OCI-M1 (cell line): ENCODE measurements at regions not wholly inside any gene's neighbourhood (a gene's known extent, or its start where the extent isn't known, plus 50 kb on each side); places are given as distances from the start of the nearest gene placed in this dataset.

Experiments
- DNase-seq: peaks from one replicate; lab custom pipeline; 2025; lab: John Stamatoyannopoulos, UW

DNA sequence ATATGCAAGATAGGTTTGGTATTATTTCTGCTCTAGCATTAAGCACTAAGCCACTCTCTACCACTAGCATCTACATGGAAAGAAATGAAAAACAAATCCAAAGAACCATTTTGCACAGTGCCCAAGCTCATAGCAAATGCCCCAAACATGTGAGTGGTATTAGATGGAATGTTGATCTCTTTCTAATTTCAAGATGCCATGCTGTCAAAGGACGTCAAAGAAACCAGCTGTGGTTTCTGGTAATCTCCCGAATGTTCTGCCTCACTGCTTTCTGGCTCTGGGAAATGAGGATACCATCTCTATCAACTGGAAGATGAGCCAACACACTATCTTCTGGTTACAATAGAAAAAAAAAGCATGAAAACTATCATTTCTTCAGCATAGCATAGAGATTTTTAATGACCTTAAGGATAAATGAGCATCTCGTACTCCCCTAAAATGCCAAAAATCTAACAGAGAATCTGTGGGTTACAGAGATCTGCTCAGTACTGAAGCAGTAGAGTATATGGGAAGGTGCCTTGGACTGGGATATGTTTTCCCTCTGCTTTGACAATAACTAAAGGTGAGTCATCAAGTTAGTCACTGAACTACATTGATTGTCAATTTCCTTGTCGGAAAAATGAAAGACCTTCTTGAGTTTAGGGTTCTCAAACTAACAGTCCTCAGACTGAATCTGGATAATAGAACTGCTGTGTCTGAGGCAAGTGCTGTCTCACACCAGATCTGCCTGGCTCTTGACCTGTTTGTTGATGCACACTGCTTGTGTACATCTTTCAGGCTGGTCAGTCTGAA, 244.8 kb upstream of the NCKAP5 start:
- DNase-seq = no peak

GRCh38 chr2:133814890-133815289, 246.6 kb upstream of the NCKAP5 start:
- no peak for DNase-seq

DNA sequence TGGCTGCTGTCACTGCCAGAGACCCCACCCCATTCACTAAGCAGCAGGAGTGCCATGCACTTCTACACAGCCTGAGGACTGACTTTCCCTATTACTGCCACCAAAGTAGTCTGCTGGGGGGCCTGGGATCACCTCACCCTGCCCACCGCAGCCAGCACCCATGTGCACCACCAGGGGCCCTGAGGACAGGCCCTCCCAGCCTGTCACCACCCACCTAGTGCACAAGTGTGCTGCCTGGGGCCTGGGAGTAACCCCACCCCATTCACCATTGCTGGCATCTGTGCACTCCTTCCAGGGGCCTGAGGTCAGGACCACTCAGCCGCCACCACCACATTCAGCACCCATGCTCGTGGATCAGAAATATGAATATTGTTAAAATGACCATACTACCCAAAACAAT, 247.8 kb upstream of the NCKAP5 start:
- DNase-seq = no peak

GRCh38 chr2:133817680-133818566, 249.7 kb upstream of the NCKAP5 start:
- no peak for DNase-seq

DNA sequence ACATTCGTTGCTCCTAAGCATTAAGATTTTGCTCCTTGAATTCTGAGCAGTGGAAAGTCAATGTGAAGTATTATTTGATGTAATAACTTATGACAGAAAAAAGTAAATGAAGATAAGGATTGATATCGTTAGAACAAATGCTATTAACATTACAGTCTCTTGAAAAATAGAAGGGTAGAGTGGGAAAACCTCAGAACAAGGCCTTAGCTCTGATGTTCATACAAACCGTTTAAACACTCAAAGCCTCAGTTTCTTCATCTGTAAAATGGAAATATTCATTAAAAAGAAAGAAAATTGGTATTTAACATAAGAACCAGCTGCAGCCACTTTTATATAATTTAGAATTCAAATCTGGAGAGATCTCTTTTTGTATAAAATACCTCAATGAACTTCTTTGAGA, 250.4 kb upstream of the NCKAP5 start:
- DNase-seq = no peak

DNA sequence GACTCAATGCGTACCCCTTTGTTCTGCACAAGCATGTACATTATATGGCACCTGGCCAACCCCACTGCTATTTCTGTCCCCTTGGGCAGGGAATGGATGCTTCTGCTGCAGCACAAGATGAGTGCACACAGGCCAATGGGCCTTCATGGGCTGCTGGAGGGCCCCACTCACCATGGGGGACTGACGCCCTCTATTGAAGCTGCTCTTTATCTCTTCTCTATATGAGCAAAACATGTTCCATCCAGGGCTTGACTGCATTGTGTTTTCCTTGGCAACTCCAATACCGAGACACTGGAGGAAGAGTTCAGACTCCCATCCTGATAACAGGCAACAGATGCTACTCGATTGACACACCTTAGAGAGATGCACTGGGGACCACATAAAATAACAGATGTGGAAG, 251.6 kb upstream of the NCKAP5 start:
- no peak for DNase-seq

DNA sequence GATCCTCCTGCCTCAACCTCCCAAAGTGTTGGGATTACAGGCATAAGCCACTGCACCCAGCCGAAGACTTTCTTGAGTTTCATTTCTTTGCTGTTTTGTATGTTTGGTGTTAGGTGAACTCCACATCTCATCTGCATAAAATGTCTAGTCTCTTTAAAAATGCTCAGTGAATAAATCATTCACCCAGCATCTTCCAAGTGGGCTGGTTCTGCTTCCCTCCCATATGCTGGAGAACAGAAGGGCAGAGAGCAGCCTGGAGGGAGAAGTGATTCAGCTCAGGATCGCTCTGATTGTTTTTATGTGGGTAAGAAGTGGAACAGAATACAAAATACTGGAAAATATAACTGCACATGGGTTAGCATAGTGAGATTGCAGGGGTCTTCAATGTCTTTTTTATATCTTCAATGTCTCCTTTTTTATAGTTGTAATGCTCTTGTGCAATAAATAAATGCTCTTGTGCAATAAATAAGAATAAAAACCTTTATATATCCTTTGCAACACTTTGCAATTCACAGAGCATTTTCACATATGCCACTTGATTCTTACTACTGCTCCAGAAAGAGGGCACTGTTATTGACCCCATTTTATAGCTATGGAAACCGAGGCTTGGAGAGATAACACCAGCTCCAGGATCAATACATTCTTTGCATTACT, 253.0 kb upstream of the NCKAP5 start:
- DNase-seq = no peak

DNA sequence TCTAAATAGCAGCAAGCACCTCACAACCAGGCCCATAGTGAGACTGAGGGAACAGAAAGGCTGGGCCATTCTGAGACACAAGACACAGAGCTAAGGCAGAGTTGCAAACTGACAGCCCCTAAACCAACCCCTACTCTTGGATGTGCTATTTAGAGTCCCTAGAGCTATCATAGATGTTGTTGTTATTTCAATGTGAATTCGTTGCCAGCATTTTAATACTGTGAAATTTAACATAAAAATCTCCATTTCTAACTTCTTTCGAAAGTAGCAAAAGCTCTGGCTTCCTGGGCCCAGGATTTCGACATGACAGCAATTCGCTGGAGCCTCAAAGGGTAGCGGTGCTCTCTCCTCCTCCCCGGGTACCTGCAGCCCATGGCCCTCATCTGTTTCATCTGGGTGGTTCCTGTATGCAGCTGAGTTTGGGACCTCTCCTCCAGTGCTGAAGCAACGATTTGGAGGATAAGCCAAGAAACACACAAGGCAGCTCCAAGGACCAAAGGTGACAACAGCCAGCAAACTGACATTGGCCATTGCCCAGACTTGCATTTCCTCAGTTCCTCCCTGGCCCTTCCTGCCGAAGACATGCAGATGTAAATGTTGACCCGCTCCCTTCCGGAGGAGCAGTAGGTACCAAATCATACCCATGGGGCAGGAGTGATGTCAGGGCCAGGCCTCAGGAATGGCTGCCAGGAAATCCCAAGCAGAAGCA, 254.4 kb upstream of the NCKAP5 start:
- DNase-seq = no peak

GRCh38 chr2:133823226-133823550, 254.9 kb upstream of the NCKAP5 start:
- no peak for DNase-seq

GRCh38 chr2:133824869-133825268, 256.6 kb upstream of the NCKAP5 start:
- DNase-seq = no peak

DNA sequence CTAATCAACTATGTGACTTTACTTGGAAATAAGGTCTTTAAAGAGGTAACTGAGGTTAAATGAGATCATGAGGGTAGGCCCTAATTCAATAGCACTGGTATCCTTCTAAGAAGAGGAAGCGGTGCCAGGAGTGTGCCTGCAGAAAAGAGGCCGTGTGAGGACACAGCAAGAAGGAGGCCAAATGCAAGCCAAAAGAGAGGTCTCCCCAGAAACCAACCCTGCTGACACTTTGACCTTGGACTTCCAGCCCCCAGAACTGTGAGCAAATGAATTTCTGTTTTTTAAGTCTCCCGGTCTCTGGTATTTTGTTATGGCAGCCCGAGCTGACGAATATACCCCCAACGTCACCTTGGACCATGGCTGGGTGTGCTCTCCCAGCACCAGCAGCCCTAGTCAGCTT, 257.5 kb upstream of the NCKAP5 start:
- DNase-seq = no peak

- no peak for DNase-seq
These were observed 260.6 kb upstream of the NCKAP5 start for GRCh38 chr2:133828913-133829312.

GRCh38 chr2:133829450-133830020, 261.3 kb upstream of the NCKAP5 start:
- DNase-seq = no peak

- DNase-seq = no peak
These were observed 265.5 kb upstream of the NCKAP5 start for GRCh38 chr2:133833746-133834145.

DNA sequence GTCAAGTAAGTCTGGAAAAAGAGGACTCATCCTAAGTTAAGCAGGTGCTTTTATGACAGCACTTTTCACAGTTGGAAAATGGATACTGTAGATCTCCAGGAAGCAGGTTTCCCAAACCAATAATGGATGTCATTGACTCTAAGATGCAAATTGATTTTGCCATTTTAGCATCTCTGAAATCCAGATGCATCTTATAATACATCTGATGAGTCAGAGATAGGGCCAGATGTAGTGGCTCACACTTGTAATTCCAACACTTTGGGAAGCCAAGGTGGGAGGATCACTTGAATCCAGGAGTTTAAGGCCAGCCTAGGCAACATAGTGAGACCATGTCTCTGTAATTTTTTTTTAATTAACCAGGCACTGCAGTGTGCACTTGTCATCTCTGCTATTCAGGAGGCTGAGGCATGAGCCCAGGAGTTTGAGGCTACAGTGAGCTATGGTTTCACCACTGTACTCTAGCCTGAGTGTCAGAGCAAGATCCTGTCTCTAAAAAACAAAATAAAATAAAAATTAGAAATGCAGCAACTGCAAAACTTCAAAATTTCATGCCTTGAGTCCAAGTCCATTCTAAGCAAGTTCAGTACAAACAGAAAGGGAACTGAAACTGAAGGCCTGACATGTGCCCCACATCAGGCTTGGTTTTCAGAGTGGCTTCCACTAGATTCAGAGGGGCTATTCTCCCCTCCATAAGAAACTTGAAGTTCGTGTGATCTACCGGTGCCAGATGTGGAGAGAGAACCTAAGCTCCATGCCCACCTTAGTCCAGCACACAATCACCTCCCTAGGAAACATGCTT, 267.8 kb upstream of the NCKAP5 start:
- no peak for DNase-seq

- DNase-seq = no peak
These were observed 268.6 kb upstream of the NCKAP5 start for GRCh38 chr2:133836691-133837345.

DNA sequence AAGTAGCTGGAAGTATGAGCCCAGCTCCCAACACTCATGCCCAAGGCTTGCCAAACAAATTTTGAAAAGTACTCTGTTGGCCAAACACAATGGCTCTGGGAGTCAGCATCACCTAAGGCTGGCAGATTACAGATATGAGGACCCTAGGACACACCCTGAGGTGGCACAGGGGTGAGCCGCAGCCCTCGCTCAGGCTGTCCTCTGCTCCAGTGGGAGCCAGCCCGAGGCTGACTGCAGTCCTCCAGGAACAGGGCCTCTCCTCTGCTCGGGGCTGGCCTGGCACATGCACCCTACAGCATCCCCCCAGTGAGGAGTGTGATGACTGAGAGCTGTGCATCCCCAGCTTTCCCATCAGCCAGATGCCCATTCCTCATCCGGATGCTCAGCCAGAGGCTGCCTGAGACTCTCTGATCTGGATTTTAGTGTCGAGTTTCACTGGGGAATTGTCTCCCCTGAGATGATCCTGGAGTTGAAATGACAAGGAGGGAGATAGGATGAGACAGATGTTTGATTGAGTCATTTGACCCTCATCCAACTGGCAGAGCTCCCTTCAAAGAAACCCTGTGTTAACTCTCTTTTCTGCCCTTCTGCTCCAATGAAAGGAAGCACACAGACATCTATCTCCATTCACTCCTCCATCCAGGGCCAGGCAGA, 269.3 kb upstream of the NCKAP5 start:
- no peak for DNase-seq

- no peak for DNase-seq
These were observed 270.5 kb upstream of the NCKAP5 start for GRCh38 chr2:133838642-133839365.

DNA sequence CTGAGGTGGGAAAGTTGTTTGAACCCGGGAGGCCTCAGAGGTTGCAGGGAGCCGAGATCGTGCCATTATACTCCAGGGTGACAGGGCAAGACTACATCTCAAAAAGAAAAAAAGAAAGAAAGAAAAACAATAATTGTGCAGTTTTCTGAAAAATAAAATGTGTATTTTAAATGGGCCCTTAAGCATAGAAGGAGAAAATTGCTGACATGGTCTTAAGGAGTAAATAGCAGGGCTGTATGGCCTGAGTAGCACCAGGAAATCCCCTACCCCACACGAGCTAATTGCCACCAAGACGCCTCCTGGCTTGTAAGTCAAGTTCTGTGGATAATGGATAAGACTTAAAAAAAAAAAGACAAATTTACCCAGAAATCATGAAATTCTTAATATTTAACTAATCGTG, 271.4 kb upstream of the NCKAP5 start:
- DNase-seq = no peak
